ENCODE measurements at regions not wholly inside any gene's neighbourhood (a gene's known extent, or its start where the extent isn't known, plus 50 kb on each side); places are given as distances from the start of the nearest gene placed in this dataset.
"Not testable (repeated sequence)": the region's sequence is repeated elsewhere in the genome, so short reads cannot be mapped to it uniquely, and the experiment has no call there.

DNA sequence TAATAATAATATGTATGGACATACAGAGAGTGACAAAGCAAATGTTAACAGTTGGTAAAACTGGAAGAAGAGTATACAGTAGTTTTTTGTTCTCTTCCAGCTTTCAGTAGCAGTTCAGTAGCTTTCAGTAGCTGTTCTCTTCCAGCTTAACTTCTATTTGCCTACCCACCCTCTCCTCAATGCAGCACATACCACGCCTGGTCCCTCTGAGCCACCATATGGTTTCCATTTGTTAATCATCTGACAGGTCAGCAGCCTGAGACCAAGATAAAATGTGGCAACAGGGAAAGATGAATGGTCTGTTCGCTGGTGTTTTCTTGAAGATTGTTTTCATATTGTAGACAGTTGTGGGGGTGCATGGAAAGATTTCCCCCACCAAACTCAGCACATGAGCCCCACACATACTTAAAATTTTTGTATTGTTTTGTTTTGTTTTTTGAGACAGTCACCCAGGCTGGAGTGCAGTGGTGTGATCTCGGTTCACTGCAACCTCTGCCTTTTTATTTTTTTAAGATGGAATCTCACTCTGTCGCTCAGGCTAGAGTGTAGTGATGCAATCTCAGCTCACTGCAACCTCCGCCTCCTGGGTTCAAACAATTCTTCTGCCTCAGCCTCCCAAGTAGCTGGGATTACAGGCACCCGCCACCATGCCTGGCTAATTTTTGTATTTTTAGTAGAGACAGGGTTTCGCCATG lies 56.8 kb downstream of the ATP6V0E2 start:
- not testable (repeated sequence) for H3K4me1 Mint-ChIP-seq; ATAC-seq; H3K27ac Mint-ChIP-seq; H3K36me3 Mint-ChIP-seq; DNase-seq (ENCODE audit: low spot score in 2 of 2); H3K4me3 Mint-ChIP-seq; H3K9me3 Mint-ChIP-seq

DNA sequence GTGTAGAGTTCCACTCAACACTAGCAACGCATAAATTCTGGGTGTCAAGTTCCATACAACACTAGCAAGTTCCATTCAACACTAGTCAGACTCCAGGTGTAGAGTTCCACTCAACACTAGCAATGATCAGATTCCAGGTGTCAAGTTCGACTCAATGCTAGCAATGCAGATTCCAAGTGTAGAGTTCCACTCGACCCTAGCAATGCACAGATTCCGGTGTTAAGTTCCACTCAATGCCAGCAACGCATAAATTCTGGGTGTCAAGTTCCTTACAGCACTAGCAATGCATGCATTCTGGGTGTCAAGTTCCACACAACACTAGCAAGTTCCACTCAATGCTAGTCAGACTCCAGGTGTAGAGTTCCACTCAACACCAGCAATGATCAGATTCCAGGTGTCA lies 60.0 kb downstream of the ATP6V0E2 start:
- DNase-seq (ENCODE audit: low spot score in 2 of 2); H3K4me3 Mint-ChIP-seq; H3K27ac Mint-ChIP-seq; H3K36me3 Mint-ChIP-seq; H3K9me3 Mint-ChIP-seq; H3K4me1 Mint-ChIP-seq; ATAC-seq: not testable (repeated sequence)

- not testable (repeated sequence) for DNase-seq (ENCODE audit: low spot score in 2 of 2); H3K4me3 Mint-ChIP-seq; ATAC-seq; H3K4me1 Mint-ChIP-seq; H3K36me3 Mint-ChIP-seq; H3K9me3 Mint-ChIP-seq; H3K27ac Mint-ChIP-seq
These were observed 73.6 kb downstream of the ATP6V0E2 start for GRCh38 chr7:149947346-149947745.

DNA sequence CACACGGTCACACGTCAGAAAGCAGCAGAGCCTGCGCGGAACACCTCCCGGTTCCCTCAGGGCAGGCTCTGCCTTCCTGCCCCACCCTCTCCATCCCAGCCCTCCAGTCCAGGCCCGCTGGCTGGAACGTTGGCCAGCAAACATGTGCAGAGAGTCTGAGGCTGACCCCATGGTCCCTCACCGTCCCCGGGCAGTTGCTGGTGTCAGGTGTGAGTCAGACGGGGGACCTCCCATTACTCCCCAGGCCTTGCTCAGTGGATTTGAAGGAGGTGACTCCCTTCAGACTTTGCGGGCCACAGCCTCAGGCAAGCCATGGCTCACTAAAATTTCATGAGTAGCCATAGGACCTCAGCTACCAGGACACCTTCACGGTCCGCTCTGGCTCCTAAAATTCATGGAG lies 74.7 kb downstream of the ATP6V0E2 start:
- not testable (repeated sequence) for H3K4me3 Mint-ChIP-seq; H3K36me3 Mint-ChIP-seq; H3K9me3 Mint-ChIP-seq; ATAC-seq; DNase-seq (ENCODE audit: low spot score in 2 of 2); H3K27ac Mint-ChIP-seq; H3K4me1 Mint-ChIP-seq

DNA sequence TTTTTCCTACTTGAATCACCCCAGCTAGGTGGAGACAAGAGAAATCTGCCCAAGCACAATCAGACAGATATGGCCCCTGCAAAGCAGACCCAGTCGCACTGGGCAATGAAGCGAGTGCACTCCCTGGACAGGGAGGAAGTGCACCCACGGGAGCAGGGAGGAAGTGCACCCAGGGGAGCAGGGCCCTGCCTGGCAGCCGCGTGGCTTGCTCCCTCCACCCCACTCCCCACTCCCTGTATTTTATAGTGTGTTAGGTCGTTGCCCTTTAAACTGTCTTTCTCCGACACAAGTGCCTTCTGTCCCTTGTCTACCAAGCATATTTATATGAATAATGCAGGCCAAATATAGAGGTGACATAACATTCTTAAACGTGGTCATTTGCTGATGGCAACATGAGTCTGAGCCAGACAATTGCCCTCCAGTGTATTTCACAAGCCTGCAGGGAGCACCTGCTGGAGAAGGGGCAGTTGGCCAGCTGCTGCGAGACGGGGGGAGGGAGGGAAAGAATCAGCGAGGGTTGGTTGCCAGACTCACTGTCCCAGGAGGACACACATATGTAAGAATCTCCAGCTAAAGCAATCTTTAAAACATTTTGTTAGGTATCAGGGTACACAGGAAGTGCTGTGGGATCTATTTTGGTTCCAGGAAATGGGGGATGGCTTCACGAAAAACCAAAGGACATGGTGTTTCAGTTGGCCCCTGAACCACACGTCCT lies 76.3 kb downstream of the ATP6V0E2 start:
- ATAC-seq, result peak; percentile 72
- not testable (repeated sequence) for DNase-seq (ENCODE audit: low spot score in 2 of 2); H3K4me1 Mint-ChIP-seq; H3K36me3 Mint-ChIP-seq; H3K9me3 Mint-ChIP-seq
- H3K27ac Mint-ChIP-seq, result peak overlapping the region; percentile 77
- peak overlapping the region; percentile 38 for H3K4me3 Mint-ChIP-seq

DNA sequence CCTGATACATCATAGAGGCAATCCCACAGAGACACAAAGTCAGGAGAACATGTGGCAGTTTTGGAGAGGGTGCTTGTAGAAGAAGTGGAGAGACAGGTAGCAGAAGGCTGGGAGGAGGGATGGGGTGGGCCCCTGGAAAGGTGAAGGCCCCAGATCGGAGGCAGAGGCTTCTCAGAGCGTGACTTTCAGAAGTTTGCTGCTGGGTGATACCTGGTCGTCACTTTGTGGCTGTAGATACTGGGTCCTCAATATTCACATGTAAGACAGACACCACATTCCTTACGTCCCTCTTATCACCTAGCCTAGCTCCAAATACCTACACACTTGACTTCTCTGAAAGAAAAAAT lies 76.8 kb downstream of the ATP6V0E2 start:
- H3K9me3 Mint-ChIP-seq; ATAC-seq; DNase-seq (ENCODE audit: low spot score in 2 of 2); H3K36me3 Mint-ChIP-seq; H3K4me3 Mint-ChIP-seq; H3K4me1 Mint-ChIP-seq: not testable (repeated sequence)
- peak overlapping the region; percentile 64 for H3K27ac Mint-ChIP-seq

- ATAC-seq; DNase-seq (ENCODE audit: low spot score in 2 of 2); H3K9me3 Mint-ChIP-seq; H3K27ac Mint-ChIP-seq; H3K4me3 Mint-ChIP-seq; H3K36me3 Mint-ChIP-seq; H3K4me1 Mint-ChIP-seq: not testable (repeated sequence)
These were observed 77.8 kb downstream of the ATP6V0E2 start for GRCh38 chr7:149951579-149951978.

GRCh38 chr7:149958880-149959279 lies 85.1 kb downstream of the ATP6V0E2 start:
- not testable (repeated sequence) for H3K9me3 Mint-ChIP-seq; H3K4me1 Mint-ChIP-seq; ATAC-seq; DNase-seq (ENCODE audit: low spot score in 2 of 2); H3K36me3 Mint-ChIP-seq; H3K4me3 Mint-ChIP-seq; H3K27ac Mint-ChIP-seq

- H3K9me3 Mint-ChIP-seq; DNase-seq (ENCODE audit: low spot score in 2 of 2); H3K4me1 Mint-ChIP-seq; H3K4me3 Mint-ChIP-seq; H3K36me3 Mint-ChIP-seq: not testable (repeated sequence)
- peak overlapping the region; percentile 46 for H3K27ac Mint-ChIP-seq
- ATAC-seq, result peak; percentile 69
These were observed 87.1 kb downstream of the ATP6V0E2 start for GRCh38 chr7:149960863-149961262.

- peak overlapping the region; percentile 46 for H3K27ac Mint-ChIP-seq
- peak; percentile 65 for ATAC-seq
- not testable (repeated sequence) for H3K36me3 Mint-ChIP-seq; H3K4me1 Mint-ChIP-seq; DNase-seq (ENCODE audit: low spot score in 2 of 2); H3K4me3 Mint-ChIP-seq; H3K9me3 Mint-ChIP-seq
These were observed 88.1 kb downstream of the ATP6V0E2 start for GRCh38 chr7:149961878-149962277.

DNA sequence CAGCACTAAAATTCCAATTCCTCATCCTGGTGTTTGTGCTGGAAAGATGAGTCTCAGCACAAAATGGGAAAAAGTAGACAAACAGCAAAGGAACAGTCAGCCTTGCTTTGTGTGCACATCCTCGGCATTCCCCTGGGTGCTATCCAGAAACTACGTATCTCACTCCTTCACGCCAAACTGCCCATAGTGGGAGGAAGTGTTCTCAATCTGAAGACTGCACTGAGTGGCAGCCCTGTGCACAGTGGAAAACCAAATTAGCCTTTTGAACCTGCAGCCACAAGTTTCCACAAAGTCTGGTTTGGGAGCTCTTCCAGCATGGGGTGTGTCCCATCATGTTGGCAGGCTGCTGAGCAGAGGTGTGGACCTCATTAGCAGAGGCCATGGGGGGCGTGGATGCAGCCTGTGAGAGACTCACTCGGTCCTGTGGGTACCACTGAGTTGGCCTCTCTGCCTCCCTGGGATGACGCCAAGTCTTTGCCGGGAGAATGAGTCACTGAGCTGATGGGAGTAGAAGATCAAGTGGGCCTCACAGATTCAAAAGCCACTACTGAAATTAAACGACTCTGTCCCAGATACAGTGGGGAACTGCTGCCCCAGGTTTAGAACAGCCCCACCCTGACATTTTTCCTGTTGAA lies 89.0 kb downstream of the ATP6V0E2 start:
- H3K4me3 Mint-ChIP-seq; ATAC-seq; DNase-seq (ENCODE audit: low spot score in 2 of 2); H3K9me3 Mint-ChIP-seq; H3K4me1 Mint-ChIP-seq; H3K36me3 Mint-ChIP-seq: not testable (repeated sequence)
- H3K27ac Mint-ChIP-seq, result peak overlapping the region; percentile 54

GRCh38 chr7:149963985-149964384 lies 90.2 kb downstream of the ATP6V0E2 start:
- DNase-seq (ENCODE audit: low spot score in 2 of 2); ATAC-seq; H3K4me3 Mint-ChIP-seq; H3K36me3 Mint-ChIP-seq; H3K27ac Mint-ChIP-seq; H3K4me1 Mint-ChIP-seq; H3K9me3 Mint-ChIP-seq: not testable (repeated sequence)

DNA sequence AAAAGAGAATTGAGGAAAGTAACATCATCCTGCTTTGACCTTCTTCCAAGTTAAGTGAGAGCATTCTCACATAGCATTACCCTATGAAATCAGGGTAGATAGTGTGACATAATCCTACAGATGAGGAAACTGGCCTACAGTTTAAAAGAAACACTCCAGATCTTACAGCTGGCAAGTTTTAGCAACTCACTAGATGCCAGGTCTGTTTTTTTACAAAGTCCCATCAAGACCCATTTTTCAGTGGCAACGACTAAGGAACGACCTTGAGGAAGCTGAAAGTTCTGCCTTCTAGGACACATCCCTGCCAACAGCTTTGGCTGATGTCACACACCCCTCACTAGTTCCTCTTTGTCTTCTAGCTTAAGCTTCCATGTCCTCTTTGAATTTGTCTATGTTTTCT lies 92.7 kb downstream of the ATP6V0E2 start:
- ATAC-seq; H3K9me3 Mint-ChIP-seq; H3K4me1 Mint-ChIP-seq; H3K36me3 Mint-ChIP-seq; DNase-seq (ENCODE audit: low spot score in 2 of 2); H3K27ac Mint-ChIP-seq; H3K4me3 Mint-ChIP-seq: not testable (repeated sequence)

- ATAC-seq; H3K4me3 Mint-ChIP-seq; DNase-seq (ENCODE audit: low spot score in 2 of 2); H3K36me3 Mint-ChIP-seq; H3K4me1 Mint-ChIP-seq; H3K27ac Mint-ChIP-seq; H3K9me3 Mint-ChIP-seq: not testable (repeated sequence)
These were observed 99.2 kb downstream of the ATP6V0E2 start for GRCh38 chr7:149972977-149973376.

GRCh38 chr7:149973681-149974080 lies 99.9 kb downstream of the ATP6V0E2 start:
- not testable (repeated sequence) for DNase-seq (ENCODE audit: low spot score in 2 of 2); ATAC-seq; H3K9me3 Mint-ChIP-seq; H3K4me1 Mint-ChIP-seq; H3K36me3 Mint-ChIP-seq; H3K27ac Mint-ChIP-seq; H3K4me3 Mint-ChIP-seq

- not testable (repeated sequence) for DNase-seq (ENCODE audit: low spot score in 2 of 2); H3K36me3 Mint-ChIP-seq; H3K27ac Mint-ChIP-seq; H3K9me3 Mint-ChIP-seq; H3K4me1 Mint-ChIP-seq; H3K4me3 Mint-ChIP-seq; ATAC-seq
These were observed 101.8 kb downstream of the ATP6V0E2 start for GRCh38 chr7:149975608-149976007.

Measured in stimulated activated effector memory CD8-positive, alpha-beta T cell treated with anti-CD3 and anti-CD28 coated beads, Interleukin-12 subunit alpha, Interleukin-12 subunit beta, amount 100 ng/mL, for 72 hours (primary cell).